ENCODE measurements at regions not wholly inside any gene's neighbourhood (a gene's known extent, or its start where the extent isn't known, plus 50 kb on each side); places are given as distances from the start of the nearest gene placed in this dataset.
A peak's percentile ranks its signal among the peaks of the same experiment; 100 is the strongest.

DNA sequence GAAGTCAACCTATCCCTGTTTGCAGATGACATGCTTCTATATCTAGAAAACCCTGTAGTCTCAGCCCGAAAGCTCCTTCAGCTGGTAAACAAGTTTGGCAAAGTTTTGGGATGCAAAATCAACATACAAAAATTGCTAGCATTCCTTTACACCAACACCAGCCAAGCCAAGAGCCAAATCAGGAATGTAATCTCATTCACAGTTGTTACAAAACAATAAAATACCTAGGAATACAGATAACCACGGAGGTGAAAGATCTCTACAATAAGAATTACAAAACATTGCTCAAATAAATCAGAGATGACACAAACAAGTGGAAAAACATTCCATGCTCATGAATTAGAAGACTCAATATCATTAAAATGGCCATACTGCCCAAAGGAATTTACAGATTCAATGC, 50.4 kb upstream of the ZNF365 start:
- Histone ChIP-seq H3K27me3 (ENCODE audit: insufficient read depth, low read depth) (no peaks in the 10 kb centered on the region), H3K27ac (peak overlapping the region; percentile 15; the same call in 1 of the 2 replicates), H2AFZ (no peak overlapping the region), H3K36me3 (ENCODE audit: low read depth) (no peaks in the 10 kb centered on the region), H3K4me1 (replicated peaks; ENCODE audit: insufficient read depth) (peaks cover 11% of the 10 kb centered on the region), H3K9me2 (ENCODE audit: insufficient read depth) (no peaks in the 10 kb centered on the region), H3K9me3 (ENCODE audit: insufficient read depth, low read depth) (peaks cover 26% of the 10 kb centered on the region), H3K79me2 (ENCODE audit: low read depth) (no peaks in the 10 kb centered on the region), H3K4me3 (no peak overlapping the region), H3K4me2 (peak overlapping the region; percentile 8; the same call in 1 of the 2 replicates), H4K20me1 (ENCODE audit: insufficient read depth) (no peaks in the 10 kb centered on the region), H3F3A (ENCODE audit: insufficient read depth, low read depth) (peaks cover 19% of the 10 kb centered on the region; the same call in 1 of the 2 replicates)
- no TSS peak for BruUV-seq (replicated peaks)
- DNase-seq = peak; percentile 47 to 95
- ChIA-PET CTCF (no interaction called here), POLR2A (ENCODE audit: unreplicated experiment) (no interaction called here)
- TF ChIP-seq EZH2 (IDR thresholded peaks at IDR 0.05; ENCODE audit: low read depth) = no peak
- TF ChIP-seq, protein P1, sequence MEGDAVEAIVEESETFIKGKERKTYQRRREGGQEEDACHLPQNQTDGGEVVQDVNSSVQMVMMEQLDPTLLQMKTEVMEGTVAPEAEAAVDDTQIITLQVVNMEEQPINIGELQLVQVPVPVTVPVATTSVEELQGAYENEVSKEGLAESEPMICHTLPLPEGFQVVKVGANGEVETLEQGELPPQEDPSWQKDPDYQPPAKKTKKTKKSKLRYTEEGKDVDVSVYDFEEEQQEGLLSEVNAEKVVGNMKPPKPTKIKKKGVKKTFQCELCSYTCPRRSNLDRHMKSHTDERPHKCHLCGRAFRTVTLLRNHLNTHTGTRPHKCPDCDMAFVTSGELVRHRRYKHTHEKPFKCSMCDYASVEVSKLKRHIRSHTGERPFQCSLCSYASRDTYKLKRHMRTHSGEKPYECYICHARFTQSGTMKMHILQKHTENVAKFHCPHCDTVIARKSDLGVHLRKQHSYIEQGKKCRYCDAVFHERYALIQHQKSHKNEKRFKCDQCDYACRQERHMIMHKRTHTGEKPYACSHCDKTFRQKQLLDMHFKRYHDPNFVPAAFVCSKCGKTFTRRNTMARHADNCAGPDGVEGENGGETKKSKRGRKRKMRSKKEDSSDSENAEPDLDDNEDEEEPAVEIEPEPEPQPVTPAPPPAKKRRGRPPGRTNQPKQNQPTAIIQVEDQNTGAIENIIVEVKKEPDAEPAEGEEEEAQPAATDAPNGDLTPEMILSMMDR (conservative IDR thresholded peaks at IDR 0.05) = no peak
- intact Hi-C loops (cut with micrococcal nuclease; ENCODE audit: unreplicated experiment) = loop anchor here (2.0 to 10.0 kb wide), 5 partner anchors 29 to 229 kb away; partner anchors contain the start of gene RTKN2
